ENCODE measurements at regions not wholly inside any gene's neighbourhood (a gene's known extent, or its start where the extent isn't known, plus 50 kb on each side); places are given as distances from the start of the nearest gene placed in this dataset.

- Histone ChIP-seq H2AK9ac (replicated peaks; ENCODE audit: low read depth, low read length, poor library complexity) (no peak overlapping the region), H3K9me1 (ENCODE audit: insufficient read depth, low read length) (no peaks in the 10 kb centered on the region), H3K4me2 (ENCODE audit: low read depth, low read length) (no peak overlapping the region), H2AK5ac (ENCODE audit: low read depth, low read length) (no peak overlapping the region), H4K8ac (ENCODE audit: low read depth in 2 of 2, low read length in 2 of 2) (no peak overlapping the region), H2AFZ (replicated peaks; ENCODE audit: low read length, poor library complexity) (no peak overlapping the region), H3K27ac (ENCODE audit: insufficient read depth, low read length) (no peak overlapping the region), H2BK5ac (ENCODE audit: low read depth, low read length, poor library complexity, severe bottlenecking) (no peak overlapping the region), H3K56ac (ENCODE audit: extremely low read depth, insufficient read depth, low read length) (no peak overlapping the region), H3K4me1 (ENCODE audit: control insufficient read depth, insufficient read depth, low read length) (no peaks in the 10 kb centered on the region), H2BK20ac (ENCODE audit: low read depth, low read length) (no peak overlapping the region), H3K36me3 (ENCODE audit: control insufficient read depth, insufficient read depth, low read length) (no peaks in the 10 kb centered on the region), H3K9ac (ENCODE audit: low read depth, low read length) (no peak overlapping the region), H3K4ac (ENCODE audit: low read depth, low read length) (no peak overlapping the region), H4K20me1 (ENCODE audit: insufficient read depth, low read length) (no peaks in the 10 kb centered on the region), H3K79me1 (ENCODE audit: low read depth in 1 of 2, low read length in 2 of 2) (no peaks in the 10 kb centered on the region), H3K4me3 (ENCODE audit: insufficient read depth, low read depth, low read length) (no peak overlapping the region), H4K91ac (ENCODE audit: insufficient read depth, low read depth, low read length) (no peak overlapping the region), H4K5ac (ENCODE audit: low read depth, low read length) (no peak overlapping the region), H2BK120ac (ENCODE audit: low read depth, low read length) (no peak overlapping the region), H3K9me3 (ENCODE audit: control insufficient read depth, insufficient read depth, low read length) (no peaks in the 10 kb centered on the region), H3K23ac (ENCODE audit: low read depth, low read length) (no peak overlapping the region), H3K18ac (ENCODE audit: low read depth, low read length) (no peak overlapping the region), H3K27me3 (ENCODE audit: control insufficient read depth, insufficient read depth, low read length) (no peaks in the 10 kb centered on the region), H2BK15ac (ENCODE audit: low read depth, low read length) (no peak overlapping the region), H3K14ac (replicated peaks; ENCODE audit: low read depth, low read length) (no peak overlapping the region)
- CTCF ChIA-PET: no interaction called here
- BruUV-seq (replicated peaks): no TSS peak
- no peak for TF ChIP-seq NFE2L2 (IDR thresholded peaks at IDR 0.05; ENCODE audit: low read depth, low read length)
- TF ChIP-seq ELK1 (IDR thresholded peaks at IDR 0.05; ENCODE audit: borderline replicate concordance, low read depth, low read length): no peak
- no peak for TF ChIP-seq MAZ (IDR thresholded peaks at IDR 0.05; ENCODE audit: borderline replicate concordance, low read depth, low read length)
- ATAC-seq (ENCODE audit: low read depth) (no peak), DNase-seq (no peak)
- WGBS, 2 experiments (ENCODE audit: extremely low coverage in 2 of 2, insufficient read length in 1 of 2): no CpG with 5 or more reads among the region's 7 CpGs
- in situ Hi-C loops (cut with MboI; ENCODE audit: low sequenced_read_pairs) (no loop called here), intact Hi-C loops (cut with micrococcal nuclease) (no loop called here), dilution Hi-C loops (cut with HindIII; ENCODE audit: low sequenced_read_pairs, unreplicated experiment) (no loop called here)
- POLR2A ChIA-PET (ENCODE audit: unreplicated experiment): no interaction called here
These were observed 77.4 kb upstream of the MID1 start for GRCh38 chrX:10697616-10698317.
